ENCODE measurements at regions not wholly inside any gene's neighbourhood (a gene's known extent, or its start where the extent isn't known, plus 50 kb on each side); places are given as distances from the start of the nearest gene placed in this dataset.

DNA sequence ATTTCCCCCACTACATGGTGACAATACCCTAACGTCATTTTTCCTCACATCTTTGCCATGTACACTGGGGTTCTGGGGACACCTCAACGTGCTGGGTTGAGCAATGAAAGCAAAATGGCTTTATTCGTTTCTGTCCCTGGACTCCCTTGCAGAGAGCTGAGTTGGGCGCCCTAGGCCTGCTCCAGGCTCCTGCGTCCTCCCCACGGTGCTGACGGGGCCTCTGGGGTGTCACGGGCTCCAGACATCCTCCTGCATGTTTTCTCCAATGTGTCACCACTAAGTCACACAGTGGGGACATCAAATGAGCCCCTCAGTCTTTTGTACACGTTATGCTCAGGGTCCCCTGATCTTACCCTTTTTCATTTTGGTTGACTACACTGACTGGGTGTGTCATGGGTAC is 99.8 kb downstream of the TTLL2 start:
- Mint-ChIP-seq H3K4me3 (no peak overlapping the region), H3K9me3 (peaks cover 4 to 15% (median 10%) of the 10 kb centered on the region in 7 donors), H3K27ac (no peak overlapping the region), H3K27me3 (ENCODE audit: low read depth in 3 of 3) (peaks cover 0 to 10% (median 4%) of the 10 kb centered on the region in 3 donors), H3K4me1 (no peaks in the 10 kb centered on the region), H3K36me3 (no peaks in the 10 kb centered on the region)
- DNase-seq: no peak
- Histone ChIP-seq H3K9ac (ENCODE audit: insufficient read depth, low read length, poor library complexity, severe bottlenecking) (no peak overlapping the region), H3K79me2 (ENCODE audit: insufficient read depth, low read length) (no peaks in the 10 kb centered on the region), H3K9me3 (replicated peaks in 1 of 2; ENCODE audit: control insufficient read depth in 1 of 2, insufficient read depth in 1 of 2, low read length in 2 of 2) (peaks cover 6 to 15% of the 10 kb centered on the region in 2 donors), H3K4me2 (replicated peaks; ENCODE audit: extremely low read depth, low read length, poor library complexity, severe bottlenecking) (no peak overlapping the region), H3K4me3 (replicated peaks in 1 of 3; ENCODE audit: low read depth in 2 of 3, low read length in 3 of 3) (no peak overlapping the region), H2AFZ (ENCODE audit: insufficient read depth, low read depth, low read length, poor library complexity, severe bottlenecking) (no peak overlapping the region), H4K20me1 (ENCODE audit: insufficient read depth, low read length) (no peaks in the 10 kb centered on the region), H3K27ac (ENCODE audit: low read depth in 1 of 2, low read length in 2 of 2) (no peak overlapping the region), H3K4me1 (ENCODE audit: control insufficient read depth in 1 of 2, insufficient read depth in 2 of 2, low read length in 2 of 2) (no peaks in the 10 kb centered on the region), H3K36me3 (replicated peaks in 1 of 2; ENCODE audit: control insufficient read depth in 1 of 2, insufficient read depth in 2 of 2, low read length in 2 of 2) (no peaks in the 10 kb centered on the region), H3K27me3 (ENCODE audit: control insufficient read depth in 2 of 2, insufficient read depth in 2 of 2, low read length in 2 of 2) (no peaks in the 10 kb centered on the region)
- 89% methylated on average over 8 of the region's 9 CpGs for WGBS (ENCODE audit: insufficient coverage)
- intact Hi-C loops (cut with micrococcal nuclease): no loop called here
- TF ChIP-seq, protein P1, sequence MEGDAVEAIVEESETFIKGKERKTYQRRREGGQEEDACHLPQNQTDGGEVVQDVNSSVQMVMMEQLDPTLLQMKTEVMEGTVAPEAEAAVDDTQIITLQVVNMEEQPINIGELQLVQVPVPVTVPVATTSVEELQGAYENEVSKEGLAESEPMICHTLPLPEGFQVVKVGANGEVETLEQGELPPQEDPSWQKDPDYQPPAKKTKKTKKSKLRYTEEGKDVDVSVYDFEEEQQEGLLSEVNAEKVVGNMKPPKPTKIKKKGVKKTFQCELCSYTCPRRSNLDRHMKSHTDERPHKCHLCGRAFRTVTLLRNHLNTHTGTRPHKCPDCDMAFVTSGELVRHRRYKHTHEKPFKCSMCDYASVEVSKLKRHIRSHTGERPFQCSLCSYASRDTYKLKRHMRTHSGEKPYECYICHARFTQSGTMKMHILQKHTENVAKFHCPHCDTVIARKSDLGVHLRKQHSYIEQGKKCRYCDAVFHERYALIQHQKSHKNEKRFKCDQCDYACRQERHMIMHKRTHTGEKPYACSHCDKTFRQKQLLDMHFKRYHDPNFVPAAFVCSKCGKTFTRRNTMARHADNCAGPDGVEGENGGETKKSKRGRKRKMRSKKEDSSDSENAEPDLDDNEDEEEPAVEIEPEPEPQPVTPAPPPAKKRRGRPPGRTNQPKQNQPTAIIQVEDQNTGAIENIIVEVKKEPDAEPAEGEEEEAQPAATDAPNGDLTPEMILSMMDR (IDR thresholded peaks at IDR 0.05): no peak

DNA sequence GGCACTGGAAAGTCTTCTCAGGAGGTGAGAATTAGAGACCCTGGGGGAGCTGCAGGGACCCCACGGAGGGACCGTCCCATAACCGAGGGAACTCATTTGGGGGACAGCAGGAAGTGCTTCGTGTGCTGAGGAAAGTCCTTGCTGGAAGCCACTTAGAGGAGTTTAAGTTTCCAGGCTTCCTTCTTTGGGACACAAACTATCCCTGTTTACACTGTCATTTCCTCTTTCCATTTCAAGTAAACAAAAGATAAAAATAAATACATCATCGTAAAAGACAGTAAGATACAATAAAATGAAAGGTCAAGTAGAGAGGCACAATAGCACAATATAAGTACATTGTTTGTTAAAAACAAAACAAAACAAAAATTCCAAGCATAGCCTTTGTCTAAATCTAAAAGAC is 101.2 kb downstream of the TTLL2 start:
- Histone ChIP-seq H4K20me1 (ENCODE audit: insufficient read depth, low read length) (no peaks in the 10 kb centered on the region), H3K9ac (ENCODE audit: insufficient read depth, low read length, poor library complexity, severe bottlenecking) (no peak overlapping the region), H2AFZ (ENCODE audit: insufficient read depth, low read depth, low read length, poor library complexity, severe bottlenecking) (no peak overlapping the region), H3K4me1 (ENCODE audit: control insufficient read depth in 1 of 2, insufficient read depth in 2 of 2, low read length in 2 of 2) (no peaks in the 10 kb centered on the region), H3K4me3 (replicated peaks in 1 of 3; ENCODE audit: low read depth in 2 of 3, low read length in 3 of 3) (no peak overlapping the region), H3K4me2 (replicated peaks; ENCODE audit: extremely low read depth, low read length, poor library complexity, severe bottlenecking) (no peak overlapping the region), H3K79me2 (ENCODE audit: insufficient read depth, low read length) (no peaks in the 10 kb centered on the region), H3K27ac (ENCODE audit: low read depth in 1 of 2, low read length in 2 of 2) (no peak overlapping the region), H3K27me3 (ENCODE audit: control insufficient read depth in 2 of 2, insufficient read depth in 2 of 2, low read length in 2 of 2) (no peaks in the 10 kb centered on the region), H3K36me3 (replicated peaks in 1 of 2; ENCODE audit: control insufficient read depth in 1 of 2, insufficient read depth in 2 of 2, low read length in 2 of 2) (no peaks in the 10 kb centered on the region), H3K9me3 (replicated peaks in 1 of 2; ENCODE audit: control insufficient read depth in 1 of 2, insufficient read depth in 1 of 2, low read length in 2 of 2) (peaks cover 4 to 14% of the 10 kb centered on the region in 2 donors)
- Mint-ChIP-seq H3K27me3 (ENCODE audit: low read depth in 3 of 3) (peaks cover 0 to 2% (median 0%) of the 10 kb centered on the region in 3 donors), H3K4me1 (no peaks in the 10 kb centered on the region), H3K4me3 (no peak overlapping the region), H3K36me3 (no peaks in the 10 kb centered on the region), H3K9me3 (peaks cover 3 to 10% (median 8%) of the 10 kb centered on the region in 7 donors), H3K27ac (no peak overlapping the region)
- TF ChIP-seq, protein P1 (IDR thresholded peaks at IDR 0.05): no peak
- WGBS (ENCODE audit: insufficient coverage): 75% methylated on average over 2 of the region's 5 CpGs
- intact Hi-C loops (cut with micrococcal nuclease): no loop called here
- DNase-seq: no peak

All from CD14-positive monocyte (primary cell).